HG03378 (cell line): ENCODE measurements at regions not wholly inside any gene's neighbourhood (a gene's known extent, or its start where the extent isn't known, plus 50 kb on each side); places are given as distances from the start of the nearest gene placed in this dataset.
"Not testable (repeated sequence)": the region's sequence is repeated elsewhere in the genome, so short reads cannot be mapped to it uniquely, and the experiment has no call there.

ENCODE experiments used
- ATAC-seq: cut with Tn5 transposase; IDR thresholded peaks from one replicate; pipeline ENCODE4 v1.9.1; 2021; ENCODE audit warnings: mild to moderate bottlenecking, moderate library complexity; ENCODE audit not compliant: unreplicated experiment

GRCh38 chr6:164051427-164051826, 636.9 kb downstream of the QKI start:
- no peak for ATAC-seq

DNA sequence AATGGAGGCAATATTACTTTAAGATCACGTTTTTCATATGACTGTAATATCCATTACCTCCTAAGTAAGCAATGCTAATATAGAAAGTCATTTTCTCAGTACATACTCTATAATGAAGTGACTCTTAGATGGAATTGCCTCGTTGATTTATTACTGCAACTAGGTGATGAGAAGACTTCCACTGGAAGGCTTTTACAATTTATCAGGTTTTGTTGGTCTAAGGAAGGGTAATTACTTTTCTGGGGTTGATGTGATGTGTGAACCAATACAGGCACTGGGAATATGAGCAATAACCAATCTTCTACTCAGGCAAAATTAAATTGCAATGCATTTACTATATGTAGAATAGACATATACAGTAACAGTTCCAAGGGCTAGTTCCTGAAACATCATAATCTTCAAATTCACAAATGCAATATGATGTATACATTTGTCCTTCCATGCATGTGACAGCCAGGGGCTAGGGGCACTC, 635.0 kb downstream of the QKI start:
- ATAC-seq: no peak

DNA sequence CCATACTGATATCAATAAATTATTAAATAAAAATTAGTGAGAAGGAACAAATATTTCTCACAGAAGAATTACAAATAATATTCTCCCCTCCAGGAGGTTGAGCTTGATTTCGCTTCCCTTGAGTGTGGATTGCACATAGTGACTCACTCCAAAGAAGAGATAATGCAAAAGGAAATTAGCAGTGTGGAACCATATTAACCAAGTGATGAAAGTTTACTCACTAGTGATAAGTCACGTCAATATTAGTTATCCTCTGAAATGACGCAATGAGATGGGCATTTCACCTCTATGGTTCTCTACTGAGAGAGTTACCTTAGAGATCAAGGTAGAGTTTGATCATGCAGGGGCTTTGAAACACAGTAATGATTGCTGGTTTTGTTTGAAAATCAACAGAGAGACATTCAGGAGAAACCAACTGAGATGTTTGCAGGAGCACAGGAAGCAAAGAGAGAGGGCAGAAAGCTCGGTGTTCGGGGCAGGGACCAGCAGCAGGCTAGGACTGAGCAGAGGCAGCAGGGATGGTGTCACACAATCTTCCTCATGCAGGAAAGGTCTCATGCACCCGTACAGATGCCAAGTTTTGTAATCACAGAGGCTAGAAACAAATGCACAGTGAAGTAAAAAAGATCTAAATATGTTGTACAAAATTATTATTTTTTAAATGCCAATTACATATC, 634.5 kb downstream of the QKI start:
- ATAC-seq: no peak

- ATAC-seq: no peak
Observed at GRCh38 chr6:164045082-164045481, 630.6 kb downstream of the QKI start.

DNA sequence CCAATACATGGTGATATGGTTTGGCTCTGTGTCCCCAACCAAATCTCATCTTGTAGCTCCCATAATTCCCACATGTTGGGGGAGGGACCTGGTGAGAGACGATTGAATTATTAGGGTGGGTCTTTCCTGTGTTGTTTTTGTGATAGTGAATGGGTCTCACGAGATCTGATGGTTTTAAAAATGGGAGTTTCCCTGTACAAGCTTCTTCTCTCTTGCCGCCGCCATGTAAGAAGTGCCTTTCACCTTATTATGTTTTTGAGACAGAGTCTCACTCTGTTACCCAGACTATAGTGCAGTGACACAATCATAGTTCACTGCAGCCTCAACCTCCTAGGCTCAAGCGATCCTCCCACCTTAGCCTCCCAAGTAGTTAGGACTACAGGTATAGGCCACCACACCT, 629.1 kb downstream of the QKI start:
- ATAC-seq: not testable (repeated sequence)

GRCh38 chr6:164042212-164042611, 627.7 kb downstream of the QKI start:
- no peak for ATAC-seq

- ATAC-seq: no peak
Observed at GRCh38 chr6:164040994-164041393, 626.5 kb downstream of the QKI start.

DNA sequence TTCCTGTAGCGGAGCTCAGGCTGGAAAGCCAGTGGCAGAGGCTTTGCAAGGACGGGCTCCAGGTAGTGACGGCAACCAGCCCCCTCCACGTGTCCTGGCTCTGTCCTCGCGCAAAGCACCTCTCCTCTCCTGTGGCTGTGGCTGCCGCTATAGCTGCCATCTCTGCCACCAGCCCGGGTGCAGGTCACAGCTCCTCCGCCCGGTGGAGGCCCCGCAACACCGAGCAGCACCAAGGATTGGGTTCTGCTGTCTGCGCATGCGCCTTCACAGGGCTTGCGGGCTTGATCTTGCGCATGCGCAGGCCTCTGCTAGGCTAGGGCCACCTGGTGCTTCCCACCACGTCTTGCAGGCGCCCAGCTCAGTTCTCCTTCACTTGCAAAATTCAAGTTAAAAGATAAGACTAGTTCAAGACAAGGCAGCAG, 625.4 kb downstream of the QKI start:
- ATAC-seq: no peak

GRCh38 chr6:164037171-164037870, 622.8 kb downstream of the QKI start:
- ATAC-seq: no peak

- no peak for ATAC-seq
Observed at GRCh38 chr6:164035900-164036485, 621.5 kb downstream of the QKI start.

- no peak for ATAC-seq
Observed at GRCh38 chr6:164034602-164035140, 620.2 kb downstream of the QKI start.

DNA sequence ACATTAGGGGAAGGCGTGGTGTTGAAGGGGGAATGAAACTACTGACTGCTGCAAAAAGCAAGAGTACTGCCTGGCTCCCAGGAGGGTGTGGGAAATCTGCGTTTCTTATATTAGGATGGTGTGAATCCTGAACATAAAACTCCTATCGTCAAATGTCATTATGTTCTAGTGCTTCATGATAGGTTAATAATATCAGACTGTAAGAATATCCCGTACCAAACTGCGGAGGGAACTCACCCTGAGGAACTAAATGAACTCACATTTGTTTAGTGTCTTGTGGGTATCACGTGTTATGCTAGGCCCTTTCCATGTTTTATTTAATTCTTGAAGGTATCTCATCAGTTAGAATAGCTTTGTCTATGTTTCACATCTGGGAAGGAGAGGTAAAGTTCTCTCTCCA, 610.7 kb downstream of the QKI start:
- no peak for ATAC-seq

- no peak for ATAC-seq
Observed at GRCh38 chr6:164023535-164023934, 609.0 kb downstream of the QKI start.

DNA sequence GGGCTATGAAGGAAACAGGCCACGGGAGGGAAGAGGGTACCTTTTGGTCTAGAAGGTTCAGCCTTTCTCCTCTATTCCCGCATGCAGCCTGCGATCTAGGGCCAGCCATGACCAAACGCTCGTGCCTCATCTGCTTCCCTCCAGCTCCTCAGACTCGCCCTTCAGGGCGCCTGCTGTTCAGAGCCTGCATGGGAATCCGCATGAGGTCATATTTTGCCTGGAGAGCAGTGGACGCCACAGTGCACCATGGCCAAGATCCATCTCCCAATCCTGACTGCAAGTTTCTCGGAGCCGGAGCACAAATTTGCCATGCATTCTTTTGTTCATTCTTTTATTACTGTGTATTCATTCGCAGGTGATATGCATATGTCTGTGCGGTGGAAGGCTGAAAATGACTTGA, 608.1 kb downstream of the QKI start:
- ATAC-seq: no peak

GRCh38 chr6:164021589-164022250, 607.2 kb downstream of the QKI start:
- no peak for ATAC-seq

DNA sequence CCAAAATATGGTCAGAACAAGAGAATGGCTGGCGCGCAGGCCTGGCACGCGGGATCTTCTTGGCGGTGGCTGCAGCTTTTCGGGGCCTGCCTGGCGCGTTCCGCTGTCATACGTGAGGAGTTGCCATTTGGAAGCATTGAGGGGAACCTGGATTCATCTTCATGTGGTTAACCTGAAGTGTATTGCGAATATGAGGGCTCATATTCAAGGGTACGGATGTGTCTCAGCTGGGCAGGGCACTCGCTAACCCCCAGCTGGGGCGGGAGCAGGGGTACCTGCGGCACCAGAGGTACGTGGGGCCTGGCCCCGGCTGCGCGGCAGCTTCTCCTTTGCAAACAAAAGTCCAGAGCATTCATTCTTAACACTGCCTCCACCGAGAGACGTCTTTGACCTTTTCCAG, 605.6 kb downstream of the QKI start:
- ATAC-seq: no peak

DNA sequence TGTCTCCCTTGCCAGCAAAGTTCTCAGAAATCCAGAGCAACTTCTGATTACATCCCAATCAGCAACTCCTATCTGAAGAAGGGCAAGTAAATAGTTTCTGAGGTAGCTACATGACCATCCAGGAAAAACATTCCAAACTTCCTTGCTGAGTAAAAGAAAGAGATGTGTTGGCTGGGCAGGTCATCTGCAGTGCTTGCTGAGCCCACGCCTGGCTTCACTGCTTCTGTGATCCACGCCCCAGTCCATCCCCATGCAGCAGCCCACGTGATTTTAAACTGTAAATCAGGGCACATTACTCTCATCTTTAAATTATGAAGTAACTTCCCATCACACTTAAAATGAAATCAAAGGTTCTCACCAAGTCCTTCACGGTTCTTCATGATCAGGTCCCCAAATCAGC, 603.6 kb downstream of the QKI start:
- ATAC-seq: no peak

DNA sequence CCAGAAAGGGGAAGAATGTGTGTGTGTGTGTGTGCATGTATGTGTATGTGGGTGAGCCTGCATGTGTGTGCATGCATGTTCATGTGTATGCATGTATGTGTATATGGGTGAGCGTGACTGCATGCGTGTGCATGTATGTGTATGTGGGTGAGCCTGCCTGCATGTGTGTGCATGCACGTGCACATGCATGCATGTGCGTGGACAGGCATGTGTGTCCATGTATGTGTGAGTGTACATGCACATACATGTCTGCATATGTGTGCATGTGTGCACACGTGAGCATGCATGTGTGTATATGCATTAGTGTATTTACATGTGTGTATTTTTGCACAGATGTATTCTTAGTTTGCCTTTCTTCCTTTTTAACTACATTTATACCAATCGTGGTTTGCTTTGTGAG, 601.5 kb downstream of the QKI start:
- no peak for ATAC-seq

- ATAC-seq: no peak
Observed at GRCh38 chr6:164015088-164015484, 600.6 kb downstream of the QKI start.

DNA sequence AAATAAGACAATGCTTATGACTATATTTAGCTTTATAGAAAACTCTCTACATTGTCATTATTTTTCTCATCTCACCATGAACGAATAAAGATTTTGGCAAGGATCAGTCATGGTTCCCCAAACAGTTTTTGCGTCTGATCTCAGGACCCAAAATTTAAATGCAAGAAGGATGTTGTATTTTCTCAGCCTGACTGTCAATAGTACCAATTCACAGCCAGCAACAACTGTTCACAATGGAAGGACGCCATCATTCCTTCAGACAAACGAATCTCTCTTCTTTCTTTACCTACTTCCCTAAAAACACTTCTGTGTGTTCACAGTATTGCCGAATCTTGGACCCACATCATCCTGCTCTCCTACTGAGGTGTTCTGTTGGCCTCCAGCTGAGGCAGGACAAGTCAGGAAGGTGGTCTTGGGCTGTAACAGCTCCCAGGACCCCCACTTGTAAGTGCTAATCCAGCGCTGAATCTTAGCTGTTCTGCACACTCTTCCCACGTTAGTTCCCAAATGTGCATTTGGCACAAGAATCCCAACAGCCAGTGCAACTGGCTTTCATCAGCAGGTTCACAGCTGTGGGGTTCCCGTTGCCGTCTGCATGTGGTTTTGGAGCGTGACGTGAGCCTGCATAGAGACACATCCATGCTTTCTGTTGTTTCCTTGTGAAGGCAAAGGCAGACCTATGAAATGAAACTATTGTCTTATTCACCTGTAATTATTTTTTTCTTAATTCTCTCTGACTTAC, 600.0 kb downstream of the QKI start:
- no peak for ATAC-seq
